SU-DHL-6 (cell line): ENCODE measurements at regions not wholly inside any gene's neighbourhood (a gene's known extent, or its start where the extent isn't known, plus 50 kb on each side); places are given as distances from the start of the nearest gene placed in this dataset.

Experiments used
- H2AFZ ChIP-seq: fragments of 200-600 bp; sonication (generic); 2 replicates; pipeline ENCODE4 v1.6.1; 2014; ENCODE audit warnings: low read depth, mild to moderate bottlenecking, moderate library complexity, mixed read lengths, antibody characterized with exemption, low read length; ENCODE audit not compliant: severe bottlenecking
- H3F3A ChIP-seq: fragments of 200-600 bp; shearing (Covaris generic); 2 replicates; pipeline ENCODE4 v1.6.0; 2016; ENCODE audit warnings: antibody characterized with exemption, mild to moderate bottlenecking; ENCODE audit not compliant: insufficient read depth
- H3K27ac ChIP-seq: fragments of 200-600 bp; sonication (generic); 2 replicates; pipeline ENCODE4 v1.5.1; 2016; ENCODE audit warnings: low read depth, mild to moderate bottlenecking, low read length, moderate library complexity, mixed read lengths
- H3K27me3 ChIP-seq: fragments of 200-600 bp; sonication (generic), shearing (Covaris generic); 2 replicates; pipeline ENCODE4 v1.6.0; 2014; ENCODE audit warnings: mild to moderate bottlenecking, low read length
- H3K36me3 ChIP-seq: fragments of 200-600 bp; sonication (generic); 2 replicates; pipeline ENCODE4 v1.6.1; 2014; ENCODE audit warnings: mild to moderate bottlenecking, low read length, mixed read lengths
- H3K4me2 ChIP-seq: fragments of 300-600, 200-600 bp; shearing (Covaris generic), sonication (generic); 2 replicates; pipeline ENCODE4 v1.6.0; 2014; ENCODE audit warnings: low read length, low read depth, mild to moderate bottlenecking; ENCODE audit not compliant: poor library complexity, severe bottlenecking
- H3K4me3 ChIP-seq: fragments of 200-600 bp; sonication (generic); 2 replicates; pipeline ENCODE4 v1.5.1; 2014; ENCODE audit warnings: antibody characterized with exemption, low read length, mild to moderate bottlenecking, mixed read lengths; ENCODE audit not compliant: insufficient read depth, poor library complexity, severe bottlenecking
- H3K79me2 ChIP-seq: fragments of 200-600 bp; sonication (generic); 2 replicates; pipeline ENCODE4 v1.6.1; 2014; ENCODE audit warnings: mild to moderate bottlenecking, low read length, moderate library complexity; ENCODE audit not compliant: insufficient read depth
- H3K9ac ChIP-seq: fragments of 200-600 bp; sonication (generic); 2 replicates; pipeline ENCODE4 v1.7.0; 2014; ENCODE audit warnings: mild to moderate bottlenecking, low read length
- H3K9me2 ChIP-seq: fragments of 200-600 bp; sonication (generic); replicated peaks from 2 replicates; pipeline ENCODE4 v1.6.1; 2014; ENCODE audit warnings: low read length; ENCODE audit not compliant: insufficient read depth
- H3K9me3 ChIP-seq: fragments of 200-600 bp; sonication (generic); 2 replicates; pipeline ENCODE4 v1.6.1; 2014; ENCODE audit warnings: low read length, mixed read lengths; ENCODE audit not compliant: insufficient read depth
- H4K20me1 ChIP-seq: fragments of 200-600 bp; sonication (generic); 2 replicates; pipeline ENCODE4 v1.6.1; 2014; ENCODE audit warnings: low read depth, mild to moderate bottlenecking, antibody characterized with exemption, low read length, moderate library complexity, mixed read lengths
- CTCF ChIP-seq: fragments of 200-600 bp; sonication (generic); IDR thresholded peaks from one replicate; pipeline ENCODE4 v1.5.1; 2017; ENCODE audit warnings: antibody characterized with exemption, mild to moderate bottlenecking, low read length, moderate library complexity; ENCODE audit not compliant: insufficient read depth, poor library complexity, severe bottlenecking
- EZH2phosphoT487 ChIP-seq: fragments of 200-600 bp; sonication (generic), shearing (Covaris generic); conservative IDR thresholded peaks from 2 replicates; pipeline ENCODE4 v1.6.1; 2018; ENCODE audit warnings: mild to moderate bottlenecking, antibody characterized with exemption, low read length, moderate library complexity, mixed read lengths

GRCh38 chr13:44088991-44089413 lies 209.3 kb downstream of the LACC1 start:
- Histone ChIP-seq H2AFZ (no peak overlapping the region), H3K9ac (no peak overlapping the region), H4K20me1 (no peaks in the 10 kb centered on the region), H3K36me3 (no peaks in the 10 kb centered on the region), H3K4me3 (no peak overlapping the region), H3K27ac (no peak overlapping the region), H3F3A (no peaks in the 10 kb centered on the region), H3K9me2 (no peaks in the 10 kb centered on the region), H3K27me3 (no peaks in the 10 kb centered on the region), H3K9me3 (peaks cover 4% of the 10 kb centered on the region; the same call in 1 of the 2 replicates), H3K4me2 (no peak overlapping the region), H3K79me2 (no peaks in the 10 kb centered on the region)
- no peak for TF ChIP-seq EZH2phosphoT487
- TF ChIP-seq CTCF, result no peak

- Histone ChIP-seq H3K9me3 (peaks cover 4% of the 10 kb centered on the region; the same call in 1 of the 2 replicates), H3K79me2 (no peaks in the 10 kb centered on the region), H2AFZ (no peak overlapping the region), H3F3A (no peaks in the 10 kb centered on the region), H3K4me2 (no peak overlapping the region), H3K36me3 (no peaks in the 10 kb centered on the region), H3K9ac (no peak overlapping the region), H4K20me1 (no peaks in the 10 kb centered on the region), H3K27me3 (no peaks in the 10 kb centered on the region), H3K27ac (no peak overlapping the region), H3K4me3 (no peak overlapping the region), H3K9me2 (no peaks in the 10 kb centered on the region)
- TF ChIP-seq EZH2phosphoT487 (no peak), CTCF (no peak)
These were observed 209.7 kb downstream of the LACC1 start for GRCh38 chr13:44089452-44089851.

GRCh38 chr13:44092078-44092970 lies 212.6 kb downstream of the LACC1 start:
- no peaks in the 10 kb centered on the region for H3K79me2 ChIP-seq
- H3K9me3 ChIP-seq, result peaks cover 4% of the 10 kb centered on the region; the same call in 1 of the 2 replicates
- no peak overlapping the region for H3K27ac ChIP-seq
- H3K9me2 ChIP-seq, result no peaks in the 10 kb centered on the region
- TF ChIP-seq CTCF, result no peak
- TF ChIP-seq EZH2phosphoT487, result no peak
- H3K4me3 ChIP-seq, result no peak overlapping the region
- H3K4me2 ChIP-seq, result no peak overlapping the region
- no peak overlapping the region for H3K9ac ChIP-seq
- H3K27me3 ChIP-seq, result no peaks in the 10 kb centered on the region
- H3K36me3 ChIP-seq, result no peaks in the 10 kb centered on the region
- H4K20me1 ChIP-seq, result no peaks in the 10 kb centered on the region
- H3F3A ChIP-seq, result no peaks in the 10 kb centered on the region
- no peak overlapping the region for H2AFZ ChIP-seq
